Tibial nerve (tissue), 4 donors: ENCODE measurements at regions not wholly inside any gene's neighbourhood (a gene's known extent, or its start where the extent isn't known, plus 50 kb on each side); places are given as distances from the start of the nearest gene placed in this dataset.

Experiments
- DNase-seq, 2 donors: peaks; one replicate each; pipeline ENCODE4 v3.0.0-alpha.2; 2019; ENCODE audit warnings: low spot score in 2 of 2
- H3K27ac ChIP-seq, 4 donors: fragments of 200-600 bp; sonication (generic) in 3 of 4; one replicate each; pipeline ENCODE4 v1.5.1; 2017 to 2019; ENCODE audit warnings: mild to moderate bottlenecking in 1 of 4
- H3K27me3 ChIP-seq, 2 donors: fragments of 200-600 bp; sonication (generic) in 1 of 2; one replicate each; pipeline versions ENCODE4 v1.5.1 to v1.6.0; 2017 to 2019
- H3K36me3 ChIP-seq, 3 donors: fragments of 200-600 bp; sonication (generic); one replicate each; pipeline ENCODE4 v1.5.1; 2018 to 2019
- H3K4me1 ChIP-seq, 4 donors: fragments of 200-600 bp; sonication (generic) in 3 of 4; one replicate each; pipeline ENCODE4 v1.5.1; 2017 to 2019
- H3K4me3 ChIP-seq, 4 donors: fragments of 200-600 bp; sonication (generic) in 3 of 4; one replicate each; pipeline ENCODE4 v1.5.1; 2017 to 2019; ENCODE audit warnings: mild to moderate bottlenecking in 1 of 4, moderate library complexity in 1 of 4
- H3K9me3 ChIP-seq, 4 donors: fragments of 200-600 bp; sonication (generic) in 3 of 4; one replicate each; pipeline ENCODE4 v1.5.1; 2017 to 2019
- CTCF ChIP-seq, 5 experiments: fragments of 200-600 bp in 3 of 5; fragments of 450-650 bp in 2 of 5; sonication (generic) in 3 of 5; IDR thresholded peaks; one replicate each; pipeline ENCODE4 v1.5.1; 2016 to 2019; ENCODE audit warnings: antibody characterized with exemption in 5 of 5, mild to moderate bottlenecking in 3 of 5, moderate library complexity in 2 of 5
- EP300 ChIP-seq, 2 donors: sonication (generic); formaldehyde crosslinking; IDR thresholded peaks; one replicate each; pipeline ENCODE4 v1.6.1; 2017; ENCODE audit warnings: antibody characterized with exemption in 2 of 2, mild to moderate bottlenecking in 1 of 2
- POLR2A ChIP-seq, 2 donors: fragments of 450-650 bp; IDR thresholded peaks; one replicate each; pipeline ENCODE4 v1.6.1; 2017; ENCODE audit warnings: antibody characterized with exemption in 2 of 2, mild to moderate bottlenecking in 2 of 2, moderate library complexity in 2 of 2
- WGBS, 2 donors: methylation state at CpG; one replicate each; pipeline ENCODE4 v1.1.5; 2018; 5-methylcytosine and 5-hydroxymethylcytosine counted together

DNA sequence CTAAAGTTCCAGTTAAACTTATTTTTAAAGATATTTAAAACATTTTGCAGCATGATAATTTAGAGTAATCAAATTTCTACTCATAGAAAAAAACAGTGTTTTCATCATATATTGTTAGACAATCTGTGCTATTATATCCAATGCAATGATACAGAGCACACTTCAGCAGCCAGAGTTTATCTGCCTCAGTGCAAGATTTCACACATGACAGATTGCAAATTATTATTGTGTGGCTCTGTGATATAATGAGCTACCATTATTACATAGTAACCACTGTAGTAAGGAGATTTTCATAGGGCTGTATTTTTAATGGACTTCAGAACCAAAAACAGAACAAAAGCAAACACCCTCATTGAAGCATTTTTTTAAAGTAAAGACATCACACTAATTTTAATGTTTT, 762.4 kb downstream of the DSC3 start:
- Histone ChIP-seq H3K4me1 (no peaks in the 10 kb centered on the region), H3K27me3 (no peaks in the 10 kb centered on the region), H3K27ac (no peak overlapping the region), H3K9me3 (no peaks in the 10 kb centered on the region), H3K36me3 (no peaks in the 10 kb centered on the region), H3K4me3 (no peak overlapping the region)
- DNase-seq = no peak
- TF ChIP-seq POLR2A (IDR thresholded peaks at IDR 0.05) (no peak), CTCF (IDR thresholded peaks at IDR 0.05) (no peak), EP300 (IDR thresholded peaks at IDR 0.05) (no peak)

- Histone ChIP-seq H3K36me3 (no peaks in the 10 kb centered on the region), H3K9me3 (no peaks in the 10 kb centered on the region), H3K27ac (no peak overlapping the region), H3K4me1 (no peaks in the 10 kb centered on the region), H3K4me3 (no peak overlapping the region), H3K27me3 (no peaks in the 10 kb centered on the region)
- no peak for TF ChIP-seq EP300 (IDR thresholded peaks at IDR 0.05)
- whole genome bisulfite sequencing, 2 donors = 49 to 64% methylated on average over 1 of the region's 1 CpG
- DNase-seq = no peak
Observed at GRCh38 chr18:30277676-30278075, 764.9 kb downstream of the DSC3 start.

DNA sequence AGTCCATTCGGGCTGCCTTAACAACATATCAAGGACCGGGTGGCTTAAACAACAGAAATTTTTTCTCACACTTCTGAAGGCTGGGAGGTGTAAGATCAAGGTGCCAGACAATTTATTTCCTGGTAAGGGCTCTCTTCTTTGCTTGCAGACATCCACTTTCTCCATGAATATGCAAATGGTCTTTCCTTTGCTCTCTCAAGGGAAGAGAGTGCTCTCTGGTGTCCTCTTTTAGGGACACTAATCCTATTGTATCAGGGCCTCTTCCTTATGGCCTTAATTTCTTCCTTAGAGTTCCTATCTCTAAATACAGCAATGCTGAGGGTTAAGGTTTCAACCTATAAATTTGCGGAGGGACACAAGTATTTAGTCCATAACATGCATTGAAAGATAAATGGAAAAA, 770.8 kb downstream of the DSC3 start:
- H3K36me3 ChIP-seq = no peaks in the 10 kb centered on the region
- TF ChIP-seq EP300 (IDR thresholded peaks at IDR 0.05) (no peak), CTCF (IDR thresholded peaks at IDR 0.05) (no peak), POLR2A (IDR thresholded peaks at IDR 0.05) (no peak)
- no peaks in the 10 kb centered on the region for H3K27me3 ChIP-seq
- DNase-seq = no peak
- 84 to 90% methylated on average over 3 of the region's 3 CpGs for WGBS, 2 donors
- H3K4me1 ChIP-seq = no peaks in the 10 kb centered on the region
- H3K4me3 ChIP-seq = no peak overlapping the region
- H3K9me3 ChIP-seq = no peaks in the 10 kb centered on the region
- H3K27ac ChIP-seq = no peak overlapping the region

- WGBS, 2 donors = 69 to 71% methylated on average over 3 of the region's 3 CpGs
- Histone ChIP-seq H3K27me3 (no peaks in the 10 kb centered on the region), H3K4me1 (no peaks in the 10 kb centered on the region), H3K9me3 (no peaks in the 10 kb centered on the region), H3K36me3 (no peaks in the 10 kb centered on the region), H3K4me3 (no peak overlapping the region), H3K27ac (no peak overlapping the region)
- DNase-seq = no peak
- TF ChIP-seq CTCF (IDR thresholded peaks at IDR 0.05) = no peak
Observed at GRCh38 chr18:30265190-30265589, 777.4 kb downstream of the DSC3 start.

- TF ChIP-seq CTCF (IDR thresholded peaks at IDR 0.05) = no peak
- no peak for TF ChIP-seq EP300 (IDR thresholded peaks at IDR 0.05)
- no peak for TF ChIP-seq POLR2A (IDR thresholded peaks at IDR 0.05)
- no peaks in the 10 kb centered on the region for H3K27me3 ChIP-seq
- no peak overlapping the region for H3K27ac ChIP-seq
- H3K36me3 ChIP-seq = no peaks in the 10 kb centered on the region
- DNase-seq = no peak
- H3K4me1 ChIP-seq = no peaks in the 10 kb centered on the region
- no peak overlapping the region for H3K4me3 ChIP-seq
- no peaks in the 10 kb centered on the region for H3K9me3 ChIP-seq
- WGBS, 2 donors = 90 to 96% methylated on average over 2 of the region's 2 CpGs
Observed at GRCh38 chr18:30254331-30254730, 788.2 kb downstream of the DSC3 start.

GRCh38 chr18:30248056-30248455, 794.5 kb downstream of the DSC3 start:
- Histone ChIP-seq H3K36me3 (no peaks in the 10 kb centered on the region), H3K4me3 (no peak overlapping the region), H3K27me3 (no peaks in the 10 kb centered on the region), H3K27ac (no peak overlapping the region), H3K9me3 (no peaks in the 10 kb centered on the region), H3K4me1 (no peaks in the 10 kb centered on the region)
- DNase-seq = no peak
- TF ChIP-seq EP300 (IDR thresholded peaks at IDR 0.05) = no peak
- no peak for TF ChIP-seq POLR2A (IDR thresholded peaks at IDR 0.05)
- TF ChIP-seq CTCF (IDR thresholded peaks at IDR 0.05) = no peak
